GM19372 (cell line): ENCODE measurements at regions not wholly inside any gene's neighbourhood (a gene's known extent, or its start where the extent isn't known, plus 50 kb on each side); places are given as distances from the start of the nearest gene placed in this dataset.

Source experiments
- ATAC-seq: cut with Tn5 transposase; IDR thresholded peaks from one replicate; pipeline ENCODE4 v1.9.1; 2021; ENCODE audit warnings: mild to moderate bottlenecking, low read depth, moderate library complexity; ENCODE audit not compliant: unreplicated experiment

DNA sequence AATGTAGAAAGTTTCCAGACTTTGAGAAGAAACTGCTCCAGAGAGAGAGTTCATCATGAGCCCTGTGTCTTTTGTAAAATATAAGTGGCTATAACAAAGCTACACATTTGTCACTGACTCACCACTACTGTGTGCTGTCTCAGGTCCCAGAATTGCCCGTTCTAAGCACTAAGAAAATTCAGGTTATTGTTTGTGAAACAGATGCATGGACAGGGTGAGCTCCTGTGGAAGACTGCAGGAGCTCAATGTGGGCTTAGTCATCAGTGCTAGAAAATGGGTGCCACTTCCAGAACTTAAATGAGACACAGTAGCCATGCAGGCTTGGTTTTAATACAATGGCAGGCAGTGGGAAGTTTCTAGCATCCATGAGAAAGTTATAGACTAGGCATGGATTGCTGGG, 251.4 kb upstream of the RBMY1B start:
- no peak for ATAC-seq

DNA sequence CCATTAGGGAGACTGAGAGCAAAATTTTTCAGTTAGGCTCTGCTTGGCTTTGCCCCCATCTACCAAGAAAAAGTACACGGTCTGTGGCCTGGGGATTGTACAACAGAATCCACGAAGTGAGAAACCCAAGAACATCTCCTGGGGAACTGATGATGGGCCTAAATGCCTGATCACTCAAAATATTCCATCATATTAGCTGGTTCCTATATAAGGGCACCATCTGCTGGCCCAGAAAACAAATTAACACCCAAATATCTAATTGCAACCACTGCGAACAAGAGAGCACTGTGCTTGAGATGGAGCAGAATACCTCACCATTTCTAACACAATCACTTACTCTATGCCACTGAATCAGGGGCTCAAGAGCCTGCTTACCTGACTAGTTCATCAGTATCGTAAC, 250.8 kb upstream of the RBMY1B start:
- ATAC-seq, result no peak

DNA sequence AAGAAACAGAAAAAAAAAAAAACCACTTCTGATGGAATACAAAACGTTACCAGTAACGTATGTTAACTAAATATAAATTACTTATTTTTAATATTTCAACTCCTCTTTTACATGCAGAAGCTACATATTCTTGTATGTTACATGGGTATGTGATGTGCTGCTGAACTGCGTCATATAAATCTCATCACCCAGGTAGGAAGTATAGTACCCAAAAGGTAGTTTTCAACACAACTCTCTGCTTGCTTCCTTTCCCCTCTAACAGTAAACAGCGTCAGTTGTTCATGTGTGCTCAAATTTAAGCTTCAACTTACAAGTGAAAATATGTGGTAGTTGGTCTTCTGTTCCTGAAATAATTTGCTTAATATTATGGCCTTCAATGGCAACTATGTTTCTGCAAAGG, 250.0 kb upstream of the RBMY1B start:
- ATAC-seq, result no peak

DNA sequence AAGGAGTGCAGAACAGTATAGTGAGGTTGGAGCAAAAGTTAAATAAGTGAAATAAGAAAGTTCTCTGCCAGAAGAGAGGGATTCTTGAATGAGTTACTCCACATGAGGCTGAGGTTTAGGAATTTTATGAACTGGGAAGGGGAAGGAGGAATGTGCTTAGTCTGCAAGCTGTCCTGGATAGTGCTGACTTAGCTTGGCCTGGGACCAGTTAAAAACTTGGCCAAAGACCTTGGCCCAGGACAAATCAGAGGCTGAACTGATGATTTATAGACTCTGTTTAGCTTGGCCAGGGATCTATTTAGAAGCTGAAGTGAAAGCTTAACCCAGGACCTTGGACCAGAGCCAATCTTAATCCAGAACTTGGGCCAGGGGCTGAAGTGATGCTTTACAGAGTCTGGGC, 244.4 kb upstream of the RBMY1B start:
- no peak for ATAC-seq

DNA sequence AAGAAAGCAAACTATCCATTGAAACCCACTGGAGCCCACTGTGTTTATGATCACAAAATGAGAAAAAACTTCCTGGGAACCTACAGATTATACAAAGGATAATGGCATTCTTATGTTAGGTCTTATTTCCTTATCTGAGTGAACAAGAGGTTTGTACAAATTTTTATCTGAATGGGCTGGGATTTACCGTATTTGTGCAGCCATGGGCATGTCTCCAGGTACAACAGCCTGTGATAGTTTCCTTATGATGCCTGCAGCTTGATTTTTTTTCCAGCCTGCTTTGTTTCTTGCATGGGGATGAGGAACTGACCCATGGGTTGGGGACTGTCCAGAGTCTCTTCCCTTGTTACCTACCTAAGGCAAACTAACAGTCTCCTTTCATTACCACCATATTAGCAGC, 244.0 kb upstream of the RBMY1B start:
- ATAC-seq, result no peak

DNA sequence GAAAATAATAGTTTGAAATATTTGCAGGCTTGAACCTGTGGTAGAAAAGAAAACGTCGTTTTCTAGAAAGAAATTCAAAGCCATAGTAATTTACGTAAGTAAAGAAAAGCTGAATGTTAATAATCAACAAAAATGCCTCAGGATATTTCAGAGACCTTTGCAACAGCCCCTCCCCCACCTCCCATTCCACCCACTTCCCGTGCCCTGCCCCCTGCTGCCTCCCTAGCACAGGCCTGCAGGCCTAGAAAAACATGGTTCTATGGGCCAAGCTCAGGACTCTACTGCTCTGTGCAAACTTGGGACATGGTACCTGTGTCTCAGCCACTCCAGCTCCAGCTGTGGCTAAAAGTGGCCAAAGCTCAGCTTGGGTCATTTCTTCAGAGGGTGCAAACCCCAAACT, 223.4 kb upstream of the RBMY1B start:
- ATAC-seq, result no peak

DNA sequence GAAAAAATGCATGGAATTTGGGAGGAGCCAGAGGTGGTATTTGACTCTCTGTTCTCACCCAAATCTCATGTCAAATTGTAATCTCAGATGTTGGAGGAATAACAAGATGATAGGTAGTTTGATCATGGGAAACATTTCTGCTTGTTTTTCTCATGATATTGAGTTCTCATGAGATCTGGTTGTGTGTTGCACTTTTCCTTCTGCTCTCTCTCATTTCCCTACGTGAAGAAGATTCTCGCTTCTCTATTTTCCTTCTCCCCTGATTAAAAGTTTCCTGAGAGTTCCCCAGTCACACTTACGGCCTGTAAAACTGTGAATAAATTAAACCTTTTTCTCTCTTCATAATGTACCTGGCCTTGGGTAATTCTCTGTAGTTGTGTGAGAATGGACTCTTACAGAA, 222.2 kb upstream of the RBMY1B start:
- ATAC-seq, result no peak

DNA sequence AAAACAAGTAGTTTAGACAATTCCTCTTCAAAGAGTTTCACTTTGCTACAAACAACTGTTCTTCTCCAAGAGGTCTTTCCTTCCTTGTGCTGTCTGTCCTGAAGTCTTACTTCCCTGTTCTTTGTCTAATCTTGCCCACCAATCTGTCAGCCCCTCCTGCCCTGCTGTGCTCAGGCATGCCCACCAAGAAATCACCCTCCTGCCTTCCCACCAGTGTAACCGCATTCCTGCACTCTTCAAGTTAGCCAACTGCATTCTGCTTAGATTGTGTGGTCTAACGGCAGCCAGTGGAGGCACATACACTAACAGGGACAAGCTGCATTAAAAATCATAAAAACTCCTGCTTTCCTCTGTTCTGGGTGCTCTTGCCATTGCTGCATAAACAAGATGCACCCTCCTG, 215.9 kb upstream of the RBMY1B start:
- ATAC-seq, result no peak

DNA sequence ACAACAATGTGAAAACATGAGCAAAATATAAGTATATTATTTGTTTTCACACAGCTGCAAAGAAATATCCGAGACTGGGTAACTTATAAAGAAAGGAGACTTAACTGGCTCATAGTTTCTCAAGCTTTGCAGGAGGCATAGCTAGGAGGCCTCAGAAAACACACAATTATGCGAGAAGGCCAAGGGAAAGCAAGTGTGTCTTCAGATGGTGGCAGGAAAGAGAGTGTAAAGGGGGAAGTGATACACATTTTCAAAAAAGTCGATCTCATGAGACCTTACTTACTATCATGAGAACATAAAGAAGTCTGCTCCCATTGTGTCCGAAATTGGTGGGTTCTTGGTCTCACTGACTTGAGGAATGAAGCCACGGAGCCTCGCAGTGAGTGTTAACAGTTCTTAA, 208.9 kb upstream of the RBMY1B start:
- ATAC-seq, result no peak

DNA sequence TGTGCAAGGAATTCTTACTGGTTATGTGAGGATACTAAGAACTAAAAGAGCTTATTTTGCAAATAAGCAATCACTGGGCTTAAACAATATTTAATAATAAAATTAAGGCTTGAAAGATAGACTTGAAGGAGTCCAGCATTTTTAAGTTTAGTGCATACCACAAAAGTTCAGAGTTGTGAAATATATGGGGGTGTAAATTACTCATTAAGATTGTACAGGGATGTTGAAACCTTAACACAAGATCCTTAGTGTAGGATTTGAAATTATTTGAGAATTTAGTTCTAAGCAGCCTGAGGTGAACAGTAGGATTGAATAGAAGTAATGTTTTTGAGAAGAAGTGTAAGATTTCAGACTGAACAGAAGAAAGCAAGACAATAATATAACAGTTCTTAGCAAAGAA, 195.8 kb upstream of the RBMY1B start:
- ATAC-seq, result no peak
